ENCODE measurements at regions not wholly inside any gene's neighbourhood (a gene's known extent, or its start where the extent isn't known, plus 50 kb on each side); places are given as distances from the start of the nearest gene placed in this dataset.

- H3K4me1 Mint-ChIP-seq (ENCODE audit: unreplicated experiment): no peaks in the 10 kb centered on the region
- H3K36me3 Mint-ChIP-seq (ENCODE audit: unreplicated experiment): no peaks in the 10 kb centered on the region
- TF ChIP-seq, protein P1, sequence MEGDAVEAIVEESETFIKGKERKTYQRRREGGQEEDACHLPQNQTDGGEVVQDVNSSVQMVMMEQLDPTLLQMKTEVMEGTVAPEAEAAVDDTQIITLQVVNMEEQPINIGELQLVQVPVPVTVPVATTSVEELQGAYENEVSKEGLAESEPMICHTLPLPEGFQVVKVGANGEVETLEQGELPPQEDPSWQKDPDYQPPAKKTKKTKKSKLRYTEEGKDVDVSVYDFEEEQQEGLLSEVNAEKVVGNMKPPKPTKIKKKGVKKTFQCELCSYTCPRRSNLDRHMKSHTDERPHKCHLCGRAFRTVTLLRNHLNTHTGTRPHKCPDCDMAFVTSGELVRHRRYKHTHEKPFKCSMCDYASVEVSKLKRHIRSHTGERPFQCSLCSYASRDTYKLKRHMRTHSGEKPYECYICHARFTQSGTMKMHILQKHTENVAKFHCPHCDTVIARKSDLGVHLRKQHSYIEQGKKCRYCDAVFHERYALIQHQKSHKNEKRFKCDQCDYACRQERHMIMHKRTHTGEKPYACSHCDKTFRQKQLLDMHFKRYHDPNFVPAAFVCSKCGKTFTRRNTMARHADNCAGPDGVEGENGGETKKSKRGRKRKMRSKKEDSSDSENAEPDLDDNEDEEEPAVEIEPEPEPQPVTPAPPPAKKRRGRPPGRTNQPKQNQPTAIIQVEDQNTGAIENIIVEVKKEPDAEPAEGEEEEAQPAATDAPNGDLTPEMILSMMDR (IDR thresholded peaks at IDR 0.05): no peak
- no peak for DNase-seq (ENCODE audit: extremely low spot score, unreplicated experiment)
- peaks cover 15% of the 10 kb centered on the region for H3K9me3 Mint-ChIP-seq (ENCODE audit: unreplicated experiment)
- no peak overlapping the region for H3K27ac Mint-ChIP-seq (ENCODE audit: unreplicated experiment)
- H3K27me3 Mint-ChIP-seq (ENCODE audit: unreplicated experiment): no peaks in the 10 kb centered on the region
- H3K4me3 Mint-ChIP-seq (ENCODE audit: unreplicated experiment): no peak overlapping the region
Measured at GRCh38 chr4:59200992-59201391, 1999.1 kb upstream of the ADGRL3 start.

DNA sequence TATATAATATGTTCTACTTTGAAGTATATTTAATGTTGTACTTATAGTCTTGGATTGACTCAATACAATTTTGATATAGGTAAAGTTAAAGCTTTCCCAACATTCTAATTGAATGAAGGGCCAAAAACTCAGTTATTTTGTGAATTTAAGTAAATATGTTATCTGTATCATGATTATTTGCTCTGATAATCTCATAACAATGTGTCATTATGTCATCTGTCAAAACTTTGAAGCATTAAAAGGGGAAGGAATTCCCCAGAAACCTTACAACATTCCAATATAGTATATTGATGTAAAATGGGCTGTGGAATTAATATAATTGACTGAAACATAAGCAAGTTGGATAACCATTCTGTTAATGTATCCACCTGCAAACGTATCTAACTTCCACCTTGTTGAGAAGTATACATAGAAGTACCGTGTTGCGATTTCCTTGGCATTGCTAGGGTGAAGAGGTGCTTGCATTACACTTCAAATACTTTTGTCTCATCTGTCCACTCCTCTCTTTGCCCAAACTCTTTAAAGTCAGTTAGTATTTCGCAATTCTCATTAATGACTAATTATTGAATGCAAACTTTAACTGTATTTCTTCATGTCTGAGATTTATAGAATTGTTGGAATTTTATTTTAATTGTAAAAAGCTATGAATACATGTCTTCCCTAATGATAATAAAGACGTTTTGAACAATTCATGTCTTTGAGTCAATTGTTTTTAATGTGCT is 1982.1 kb upstream of the ADGRL3 start:
- no peak for DNase-seq (ENCODE audit: extremely low spot score, unreplicated experiment)
- TF ChIP-seq, protein P1 (IDR thresholded peaks at IDR 0.05): no peak
- Mint-ChIP-seq H3K27me3 (ENCODE audit: unreplicated experiment) (no peaks in the 10 kb centered on the region), H3K9me3 (ENCODE audit: unreplicated experiment) (no peaks in the 10 kb centered on the region), H3K4me1 (ENCODE audit: unreplicated experiment) (no peaks in the 10 kb centered on the region), H3K27ac (ENCODE audit: unreplicated experiment) (no peak overlapping the region), H3K4me3 (ENCODE audit: unreplicated experiment) (no peak overlapping the region), H3K36me3 (ENCODE audit: unreplicated experiment) (no peaks in the 10 kb centered on the region)

DNA sequence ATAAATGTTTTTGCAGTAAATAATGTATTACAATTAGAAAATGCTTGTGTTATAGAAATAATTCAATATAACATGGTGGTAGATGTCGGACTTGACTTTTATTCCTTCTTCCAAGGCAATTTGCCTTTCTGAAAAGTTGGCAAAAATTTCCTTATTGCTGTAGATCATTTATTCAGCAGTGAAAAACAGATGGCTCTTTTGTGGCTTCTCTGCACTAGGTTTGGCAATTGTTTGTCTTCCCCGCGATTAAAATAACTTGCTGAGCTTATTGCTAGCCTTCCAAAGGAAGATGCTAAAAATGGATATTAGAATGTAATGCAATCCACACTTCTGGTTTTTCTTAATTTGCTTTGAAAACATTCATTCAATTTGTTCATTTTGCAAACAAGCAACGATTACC is 1977.9 kb upstream of the ADGRL3 start:
- Mint-ChIP-seq H3K9me3 (ENCODE audit: unreplicated experiment) (peaks cover 5% of the 10 kb centered on the region), H3K27me3 (ENCODE audit: unreplicated experiment) (no peaks in the 10 kb centered on the region), H3K4me1 (ENCODE audit: unreplicated experiment) (no peaks in the 10 kb centered on the region), H3K27ac (ENCODE audit: unreplicated experiment) (no peak overlapping the region), H3K36me3 (ENCODE audit: unreplicated experiment) (no peaks in the 10 kb centered on the region), H3K4me3 (ENCODE audit: unreplicated experiment) (no peak overlapping the region)
- TF ChIP-seq, protein P1 (IDR thresholded peaks at IDR 0.05): no peak
- DNase-seq (ENCODE audit: extremely low spot score, unreplicated experiment): no peak

- H3K27me3 Mint-ChIP-seq (ENCODE audit: unreplicated experiment): no peaks in the 10 kb centered on the region
- H3K27ac Mint-ChIP-seq (ENCODE audit: unreplicated experiment): no peak overlapping the region
- TF ChIP-seq, protein P1 (IDR thresholded peaks at IDR 0.05): no peak
- H3K4me1 Mint-ChIP-seq (ENCODE audit: unreplicated experiment): no peaks in the 10 kb centered on the region
- no peak overlapping the region for H3K4me3 Mint-ChIP-seq (ENCODE audit: unreplicated experiment)
- peaks cover 5% of the 10 kb centered on the region for H3K9me3 Mint-ChIP-seq (ENCODE audit: unreplicated experiment)
- no peaks in the 10 kb centered on the region for H3K36me3 Mint-ChIP-seq (ENCODE audit: unreplicated experiment)
- DNase-seq (ENCODE audit: extremely low spot score, unreplicated experiment): no peak
Measured at GRCh38 chr4:59223292-59223941, 1976.7 kb upstream of the ADGRL3 start.

GRCh38 chr4:59238212-59238611 is 1961.9 kb upstream of the ADGRL3 start:
- Mint-ChIP-seq H3K4me1 (ENCODE audit: unreplicated experiment) (no peaks in the 10 kb centered on the region), H3K4me3 (ENCODE audit: unreplicated experiment) (no peak overlapping the region)
- TF ChIP-seq, protein P1 (IDR thresholded peaks at IDR 0.05): no peak

More at GRCh38 chr4:59238212-59238611, 1961.9 kb upstream of the ADGRL3 start:
- peaks cover 42% of the 10 kb centered on the region for H3K9me3 Mint-ChIP-seq (ENCODE audit: unreplicated experiment)
- H3K27me3 Mint-ChIP-seq (ENCODE audit: unreplicated experiment): no peaks in the 10 kb centered on the region
- no peak overlapping the region for H3K27ac Mint-ChIP-seq (ENCODE audit: unreplicated experiment)
- no peaks in the 10 kb centered on the region for H3K36me3 Mint-ChIP-seq (ENCODE audit: unreplicated experiment)
- DNase-seq (ENCODE audit: extremely low spot score, unreplicated experiment): no peak
